ENCODE measurements at regions not wholly inside any gene's neighbourhood (a gene's known extent, or its start where the extent isn't known, plus 50 kb on each side); places are given as distances from the start of the nearest gene placed in this dataset.

- Histone ChIP-seq H3K27me3 (ENCODE audit: control insufficient read depth, insufficient read depth, low read length) (no peaks in the 10 kb centered on the region), H3K36me3 (ENCODE audit: control insufficient read depth, insufficient read depth, low read length) (no peaks in the 10 kb centered on the region), H3K27ac (no peak overlapping the region), H3K4me1 (no peaks in the 10 kb centered on the region), H2AFZ (no peak overlapping the region), H3K4me3 (ENCODE audit: low read depth, low read length) (no peak overlapping the region), H3K9ac (no peak overlapping the region), H3K4me2 (ENCODE audit: low read length) (no peak overlapping the region), H3K9me3 (ENCODE audit: control insufficient read depth, low read length) (no peaks in the 10 kb centered on the region), H3K79me2 (no peaks in the 10 kb centered on the region)
- no peak for TF ChIP-seq CTCF (IDR thresholded peaks at IDR 0.05)
These were observed 119.5 kb upstream of the B3GAT1 start for GRCh38 chr11:134531327-134532130.

DNA sequence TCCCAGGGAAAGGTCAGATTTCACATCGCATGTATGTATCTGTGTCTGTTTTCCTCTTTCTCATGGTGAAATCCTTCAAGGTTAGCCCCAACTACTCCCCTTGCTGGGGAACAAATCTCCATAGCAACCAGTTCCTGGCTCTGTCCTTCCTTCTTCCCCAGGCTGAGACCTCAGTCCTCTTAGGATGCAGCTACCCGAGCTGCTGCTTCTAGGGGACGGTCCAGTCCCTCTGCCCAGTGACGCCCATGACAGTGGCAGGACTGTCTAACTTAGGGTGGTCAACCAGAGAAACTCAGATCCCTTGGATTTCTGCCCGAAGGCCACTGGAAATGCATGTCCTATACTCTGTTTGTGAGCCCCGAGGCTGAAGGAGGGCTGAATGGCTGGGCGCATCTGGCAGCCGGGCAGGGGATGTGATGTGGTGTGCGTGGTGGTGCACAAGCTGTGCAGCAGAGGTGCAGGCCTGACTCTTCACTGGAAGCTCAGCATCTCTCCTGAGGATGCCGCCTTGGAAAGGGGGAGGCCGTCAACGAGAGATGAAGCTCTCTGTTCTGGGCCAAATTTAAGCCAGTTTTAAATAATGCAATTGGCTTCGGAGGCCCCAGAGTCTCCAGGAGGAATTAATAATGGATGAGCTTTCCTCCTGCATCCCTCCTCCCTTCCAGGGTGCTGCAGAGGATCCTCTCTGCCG, 118.7 kb upstream of the B3GAT1 start:
- Histone ChIP-seq H3K4me2 (ENCODE audit: low read length) (no peak overlapping the region), H3K4me3 (ENCODE audit: low read depth, low read length) (no peak overlapping the region), H2AFZ (no peak overlapping the region), H3K27me3 (ENCODE audit: control insufficient read depth, insufficient read depth, low read length) (no peaks in the 10 kb centered on the region), H3K79me2 (no peaks in the 10 kb centered on the region), H3K36me3 (ENCODE audit: control insufficient read depth, insufficient read depth, low read length) (no peaks in the 10 kb centered on the region), H3K4me1 (no peaks in the 10 kb centered on the region), H3K27ac (no peak overlapping the region), H3K9ac (no peak overlapping the region), H3K9me3 (ENCODE audit: control insufficient read depth, low read length) (no peaks in the 10 kb centered on the region)
- no peak for TF ChIP-seq CTCF (IDR thresholded peaks at IDR 0.05)

DNA sequence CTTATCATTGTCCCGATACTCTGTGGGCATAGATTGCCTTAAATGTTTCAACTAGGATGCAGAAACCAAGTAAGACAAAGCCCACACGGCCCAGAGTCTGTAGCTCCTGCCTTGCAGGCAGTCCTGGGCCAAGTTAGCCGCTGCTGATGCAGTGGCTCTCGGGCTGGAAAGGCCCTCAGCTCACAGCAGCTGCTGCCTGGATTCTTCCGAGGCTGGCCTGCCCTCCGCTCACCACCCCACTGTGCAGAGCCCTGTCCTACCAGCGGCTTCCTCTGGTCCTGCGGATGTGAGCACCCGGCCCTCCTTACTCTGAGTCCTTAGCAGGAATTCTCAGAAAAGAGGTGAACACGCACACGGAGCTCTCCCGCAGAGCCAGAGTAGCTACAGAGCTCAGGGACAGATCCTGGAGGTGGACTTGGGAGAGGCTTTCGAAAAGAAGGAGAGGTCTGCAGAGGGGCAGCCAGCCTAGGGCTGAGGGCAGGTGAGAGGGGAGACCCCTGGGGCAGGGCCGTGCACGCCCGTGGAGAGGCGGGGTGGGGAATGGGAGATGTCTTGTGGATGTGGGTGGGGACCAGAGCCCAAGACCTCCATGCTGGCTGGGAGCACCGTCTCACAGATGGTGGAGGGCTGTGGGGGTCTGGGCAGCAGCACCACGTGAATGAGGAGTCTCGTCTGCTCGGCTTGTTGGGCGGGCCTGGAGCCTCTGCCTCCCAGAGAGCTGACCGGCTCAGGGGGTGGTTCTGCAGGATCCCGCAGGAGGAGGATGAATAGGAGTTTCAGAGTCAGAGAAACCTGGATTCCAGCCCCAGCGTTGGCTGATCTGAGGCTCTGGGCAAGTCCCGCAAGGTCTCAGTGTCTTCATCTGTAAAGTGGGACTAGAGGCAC, 117.4 kb upstream of the B3GAT1 start:
- Histone ChIP-seq H3K27ac (no peak overlapping the region), H3K4me3 (ENCODE audit: low read depth, low read length) (no peak overlapping the region), H3K79me2 (no peaks in the 10 kb centered on the region), H3K4me2 (ENCODE audit: low read length) (no peak overlapping the region), H3K9me3 (ENCODE audit: control insufficient read depth, low read length) (no peaks in the 10 kb centered on the region), H3K27me3 (ENCODE audit: control insufficient read depth, insufficient read depth, low read length) (no peaks in the 10 kb centered on the region), H2AFZ (no peak overlapping the region), H3K4me1 (no peaks in the 10 kb centered on the region), H3K9ac (no peak overlapping the region), H3K36me3 (ENCODE audit: control insufficient read depth, insufficient read depth, low read length) (no peaks in the 10 kb centered on the region)
- no peak for TF ChIP-seq CTCF (IDR thresholded peaks at IDR 0.05)

GRCh38 chr11:134528453-134528852, 116.4 kb upstream of the B3GAT1 start:
- H3K36me3 ChIP-seq (ENCODE audit: control insufficient read depth, insufficient read depth, low read length): no peaks in the 10 kb centered on the region
- H3K27ac ChIP-seq: no peak overlapping the region
- no peaks in the 10 kb centered on the region for H3K4me1 ChIP-seq
- H3K79me2 ChIP-seq: no peaks in the 10 kb centered on the region
- H3K9me3 ChIP-seq (ENCODE audit: control insufficient read depth, low read length): no peaks in the 10 kb centered on the region
- H3K4me2 ChIP-seq (ENCODE audit: low read length): no peak overlapping the region
- H3K4me3 ChIP-seq (ENCODE audit: low read depth, low read length): no peak overlapping the region
- H3K27me3 ChIP-seq (ENCODE audit: control insufficient read depth, insufficient read depth, low read length): no peaks in the 10 kb centered on the region
- TF ChIP-seq CTCF (IDR thresholded peaks at IDR 0.05): no peak
- H3K9ac ChIP-seq: no peak overlapping the region
- no peak overlapping the region for H2AFZ ChIP-seq

Measured in parathyroid adenoma (tissue), 2 donors.